HEK293T (cell line): ENCODE measurements at regions not wholly inside any gene's neighbourhood (a gene's known extent, or its start where the extent isn't known, plus 50 kb on each side); places are given as distances from the start of the nearest gene placed in this dataset.
"Not testable (repeated sequence)": the region's sequence is repeated elsewhere in the genome, so short reads cannot be mapped to it uniquely, and the experiment has no call there.

ENCODE experiments used
- CTCF ChIA-PET: fragments of 350-600 bp; formaldehyde crosslinking; extraction: SDS; loops from one replicate; lab custom pipeline; 2021; ENCODE audit warnings: antibody characterized with exemption, inconsistent platforms; lab: Yijun Ruan, JAX
- POLR2A ChIA-PET: fragments of 350-600 bp; formaldehyde crosslinking; extraction: SDS; loops from one replicate; lab custom pipeline; 2020; ENCODE audit warnings: antibody characterized with exemption, inconsistent platforms; lab: Yijun Ruan, JAX
- DNase-seq: peaks from one replicate; pipeline ENCODE4 v3.0.0; 2012; ENCODE audit warnings: mixed read lengths; ENCODE audit errors: extremely low spot score
- ARNT ChIP-seq: fragments of 450-650 bp; IDR thresholded peaks from 2 replicates; pipeline ENCODE4 v1.6.1; 2017; ENCODE audit warnings: mild to moderate bottlenecking
- BHLHE40 ChIP-seq: fragments of 450-650 bp; IDR thresholded peaks from 2 replicates; pipeline ENCODE4 v1.6.1; 2016; ENCODE audit warnings: mild to moderate bottlenecking, moderate library complexity, borderline replicate concordance
- CTBP1 ChIP-seq: fragments of 450-650 bp; IDR thresholded peaks from 2 replicates; pipeline ENCODE4 v1.6.1; 2016; ENCODE audit warnings: borderline replicate concordance
- ELF4 ChIP-seq: fragments of 450-650 bp; IDR thresholded peaks from 2 replicates; pipeline ENCODE4 v1.6.1; 2017; ENCODE audit warnings: antibody characterized with exemption
- FOXA1 ChIP-seq: fragments of 450-650 bp; IDR thresholded peaks from 2 replicates; pipeline ENCODE4 v1.6.1; 2016; ENCODE audit warnings: mild to moderate bottlenecking
- FOXK2 ChIP-seq: fragments of 450-650 bp; IDR thresholded peaks from 2 replicates; pipeline ENCODE4 v1.6.1; 2016; ENCODE audit warnings: mild to moderate bottlenecking
- FOXM1 ChIP-seq: fragments of 450-650 bp; IDR thresholded peaks from 2 replicates; pipeline ENCODE4 v1.6.1; 2017; ENCODE audit warnings: mild to moderate bottlenecking, borderline replicate concordance
- HDGF ChIP-seq: fragments of 450-650 bp; IDR thresholded peaks from 2 replicates; pipeline ENCODE4 v1.6.1; 2017; ENCODE audit warnings: antibody characterized with exemption, borderline replicate concordance
- L3MBTL2 ChIP-seq: fragments of 450-650 bp; conservative IDR thresholded peaks from 2 replicates; pipeline ENCODE4 v1.6.1; 2016; ENCODE audit warnings: mild to moderate bottlenecking
- LEF1 ChIP-seq: fragments of 450-650 bp; IDR thresholded peaks from 2 replicates; pipeline ENCODE4 v1.6.1; 2017; ENCODE audit warnings: mild to moderate bottlenecking, borderline replicate concordance
- NFRKB ChIP-seq: fragments of 450-650 bp; IDR thresholded peaks from 2 replicates; pipeline ENCODE4 v1.6.1; 2016; ENCODE audit warnings: mild to moderate bottlenecking, moderate library complexity
- PKNOX1 ChIP-seq: fragments of 450-650 bp; IDR thresholded peaks from 2 replicates; pipeline ENCODE4 v1.6.1; 2016
- SP1 ChIP-seq: fragments of 450-650 bp; IDR thresholded peaks from 2 replicates; pipeline ENCODE4 v1.6.1; 2017
- SUZ12 ChIP-seq: fragments of 450-650 bp; IDR thresholded peaks from 2 replicates; pipeline ENCODE4 v1.6.1; 2016; ENCODE audit warnings: mild to moderate bottlenecking
- TARDBP ChIP-seq: fragments of 450-650 bp; IDR thresholded peaks from 2 replicates; pipeline ENCODE4 v1.6.1; 2016
- ZNF384 ChIP-seq: fragments of 450-650 bp; IDR thresholded peaks from 2 replicates; pipeline ENCODE4 v1.6.1; 2016

- ChIA-PET POLR2A (no interaction called here), CTCF (no interaction called here)
- DNase-seq: no peak
- TF ChIP-seq TARDBP (no peak), FOXA1 (no peak)
Observed at GRCh38 chr20:51127713-51128112, 104.8 kb upstream of the KCNG1 start.

GRCh38 chr20:51126337-51126736 is 103.4 kb upstream of the KCNG1 start:
- TF ChIP-seq SUZ12 (no peak), ARNT (no peak)
- POLR2A ChIA-PET: no interaction called here
- no peak for DNase-seq
- CTCF ChIA-PET: no interaction called here

GRCh38 chr20:51125780-51126179 is 102.9 kb upstream of the KCNG1 start:
- no peak for DNase-seq
- TF ChIP-seq FOXK2 (no peak), L3MBTL2 (no peak), FOXA1 (no peak), PKNOX1 (no peak), SUZ12 (no peak), TARDBP (no peak), CTBP1 (no peak), ELF4 (no peak), SP1 (no peak)
- CTCF ChIA-PET: no interaction called here
- POLR2A ChIA-PET: no interaction called here

- POLR2A ChIA-PET: no interaction called here
- DNase-seq: no peak
- TF ChIP-seq NFRKB (no peak), FOXK2 (no peak), ELF4 (no peak), HDGF (no peak), CTBP1 (no peak), FOXM1 (no peak), ZNF384 (no peak), PKNOX1 (no peak)
- CTCF ChIA-PET: no interaction called here
Observed at GRCh38 chr20:51125105-51125504, 102.2 kb upstream of the KCNG1 start.

- DNase-seq, CTCF ChIA-PET: not testable (repeated sequence)
- POLR2A ChIA-PET: interaction anchor here (1.0 kb wide), 1 partner anchor 90 kb away, joined by 3 read pairs; no protein-coding TSS in a partner anchor
Observed at GRCh38 chr20:51123887-51124286, 101.0 kb upstream of the KCNG1 start.

GRCh38 chr20:51122931-51123658 is 100.2 kb upstream of the KCNG1 start:
- no peak for TF ChIP-seq SUZ12
- TF ChIP-seq FOXK2: no peak
- no peak for TF ChIP-seq HDGF
- TF ChIP-seq SP1: no peak
- TF ChIP-seq FOXA1: no peak
- no peak for TF ChIP-seq ELF4
- TF ChIP-seq LEF1: no peak
- no peak for TF ChIP-seq BHLHE40
- no peak for TF ChIP-seq ZNF384
- ChIA-PET CTCF (no interaction called here), POLR2A (no interaction called here)
- DNase-seq: no peak

GRCh38 chr20:51121901-51122412 is 99.0 kb upstream of the KCNG1 start:
- CTCF ChIA-PET: no interaction called here
- TF ChIP-seq PKNOX1 (no peak), ZNF384 (no peak)
- POLR2A ChIA-PET: no interaction called here
- DNase-seq: no peak

- TF ChIP-seq ZNF384 (no peak), L3MBTL2 (no peak), FOXM1 (no peak), ARNT (no peak), FOXA1 (no peak), LEF1 (no peak), BHLHE40 (no peak), NFRKB (no peak)
- DNase-seq: no peak
- CTCF ChIA-PET: no interaction called here
- POLR2A ChIA-PET: no interaction called here
Observed at GRCh38 chr20:51121272-51121671, 98.4 kb upstream of the KCNG1 start.
